HEK293 (cell line): ENCODE measurements at regions not wholly inside any gene's neighbourhood (a gene's known extent, or its start where the extent isn't known, plus 50 kb on each side); places are given as distances from the start of the nearest gene placed in this dataset.

Experiments
- CTCF ChIA-PET: fragments of 350-600 bp; formaldehyde crosslinking; extraction: SDS; loops from one replicate; lab custom pipeline; 2021; ENCODE audit warnings: antibody characterized with exemption; lab: Yijun Ruan, JAX
- POLR2A ChIA-PET: fragments of 300-600 bp; formaldehyde crosslinking; extraction: SDS; loops from one replicate; lab custom pipeline; 2020; ENCODE audit warnings: antibody characterized with exemption, inconsistent platforms; lab: Yijun Ruan, JAX
- H3K27ac ChIP-seq: fragments of 200-500 bp; sonication (Bioruptor generic); 2 replicates; pipeline ENCODE4 v1.5.1; 2014; ENCODE audit warnings: low read depth, low read length, control low read depth, inconsistent platforms; ENCODE audit errors: extremely low read depth
- H3K36me3 ChIP-seq, 2 experiments: fragments of 200-500 bp in 1 of 2; sonication (Bioruptor generic) in 1 of 2; 1 replicate in 1 of 2; 2 replicates in 1 of 2; pipeline ENCODE4 v1.5.1; 2014 to 2017; ENCODE audit warnings: inconsistent platforms in 2 of 2, low read length in 2 of 2; ENCODE audit not compliant: control insufficient read depth in 2 of 2, insufficient read depth in 1 of 2
- H3K4me1 ChIP-seq: fragments of 200-500 bp; sonication (Bioruptor generic); 2 replicates; pipeline ENCODE4 v1.5.1; 2014; ENCODE audit warnings: mild to moderate bottlenecking, low read length, inconsistent platforms; ENCODE audit not compliant: control insufficient read depth, insufficient read depth
- H3K4me3 ChIP-seq: 2 replicates; pipeline ENCODE4 v1.5.1; 2011; ENCODE audit warnings: low read depth, mild to moderate bottlenecking, control low read depth, low read length, moderate library complexity
- H3K9me3 ChIP-seq: fragments of 200-500 bp; sonication (Bioruptor generic); 2 replicates; pipeline ENCODE4 v1.5.1; 2014; ENCODE audit warnings: low read depth, low read length, inconsistent platforms; ENCODE audit not compliant: control insufficient read depth, insufficient read depth
- EGR2 ChIP-seq: fragments of 450-650 bp; formaldehyde crosslinking; IDR thresholded peaks from 2 replicates; pipeline ENCODE4 v1.5.1; 2016; ENCODE audit warnings: low read depth, missing biosample characterization, missing genetic modification characterization
- HOXC10 ChIP-seq: sonication (generic); formaldehyde crosslinking; IDR thresholded peaks from 2 replicates; pipeline ENCODE4 v1.8.1; 2023; ENCODE audit warnings: mild to moderate bottlenecking, missing genetic modification reagents
- KLF10 ChIP-seq: fragments of 450-650 bp; IDR thresholded peaks from 2 replicates; pipeline ENCODE4 v1.5.1; 2018; ENCODE audit warnings: missing biosample characterization, mild to moderate bottlenecking, missing genetic modification characterization
- OVOL3 ChIP-seq: fragments of 450-650 bp; formaldehyde crosslinking; IDR thresholded peaks from 2 replicates; pipeline ENCODE4 v1.5.1; 2016; ENCODE audit warnings: missing biosample characterization, missing genetic modification characterization
- PRDM1 ChIP-seq: fragments of 450-650 bp; formaldehyde crosslinking; IDR thresholded peaks from 2 replicates; pipeline ENCODE4; 2016; ENCODE audit warnings: missing biosample characterization, missing genetic modification characterization
- SALL2 ChIP-seq: fragments of 450-650 bp; formaldehyde crosslinking; IDR thresholded peaks from 2 replicates; pipeline ENCODE4 v1.5.0; 2017; ENCODE audit warnings: missing biosample characterization, mild to moderate bottlenecking, missing genetic modification characterization, borderline replicate concordance
- SCRT1 ChIP-seq: fragments of 450-650 bp; formaldehyde crosslinking; IDR thresholded peaks from 2 replicates; pipeline ENCODE4 v1.5.1; 2016; ENCODE audit warnings: missing biosample characterization, missing genetic modification characterization, borderline replicate concordance
- SP7 ChIP-seq: fragments of 450-650 bp; formaldehyde crosslinking; IDR thresholded peaks from 2 replicates; pipeline ENCODE4 v1.5.1; 2016; ENCODE audit warnings: missing biosample characterization, missing genetic modification characterization
- YY1 ChIP-seq: fragments of 450-650 bp; formaldehyde crosslinking; IDR thresholded peaks from 2 replicates; pipeline ENCODE4 v1.5.1; 2018; ENCODE audit warnings: missing biosample characterization, missing genetic modification characterization
- ZBTB17 ChIP-seq: fragments of 450-650 bp; formaldehyde crosslinking; IDR thresholded peaks from 2 replicates; pipeline ENCODE4 v1.5.1; 2016; ENCODE audit warnings: missing biosample characterization, missing genetic modification characterization
- ZFHX2 ChIP-seq: fragments of 450-650 bp; formaldehyde crosslinking; conservative IDR thresholded peaks from 2 replicates; pipeline ENCODE4 v1.5.1; 2016; ENCODE audit warnings: missing biosample characterization, missing genetic modification characterization
- ZNF214 ChIP-seq: fragments of 450-650 bp; formaldehyde crosslinking; IDR thresholded peaks from 2 replicates; pipeline ENCODE4 v1.5.1; 2017; ENCODE audit warnings: missing biosample characterization, mild to moderate bottlenecking, missing genetic modification characterization, borderline replicate concordance
- ZNF24 ChIP-seq: fragments of 450-650 bp; formaldehyde crosslinking; IDR thresholded peaks from 2 replicates; pipeline ENCODE4 v1.5.1; 2016; ENCODE audit warnings: missing biosample characterization, missing genetic modification characterization
- ZNF324 ChIP-seq: fragments of 450-650 bp; formaldehyde crosslinking; IDR thresholded peaks from 2 replicates; pipeline ENCODE4 v1.5.1; 2016; ENCODE audit warnings: missing biosample characterization, missing genetic modification characterization
- ZNF341 ChIP-seq: fragments of 450-650 bp; formaldehyde crosslinking; IDR thresholded peaks from 2 replicates; pipeline ENCODE4; 2016; ENCODE audit warnings: low read depth, missing biosample characterization, missing genetic modification characterization
- ZNF350 ChIP-seq: fragments of 450-650 bp; formaldehyde crosslinking; IDR thresholded peaks from 2 replicates; pipeline ENCODE4 v1.5.0; 2017; ENCODE audit warnings: missing biosample characterization, mild to moderate bottlenecking, missing genetic modification characterization
- ZNF391 ChIP-seq: fragments of 450-650 bp; formaldehyde crosslinking; IDR thresholded peaks from 2 replicates; pipeline ENCODE4 v1.5.1; 2016; ENCODE audit warnings: low read depth, missing biosample characterization, missing genetic modification characterization, borderline replicate concordance
- ZNF426 ChIP-seq: fragments of 450-650 bp; formaldehyde crosslinking; IDR thresholded peaks from 2 replicates; pipeline ENCODE4 v1.5.1; 2017; ENCODE audit warnings: missing biosample characterization, missing genetic modification characterization, mild to moderate bottlenecking, inconsistent platforms, moderate library complexity
- ZNF529 ChIP-seq: fragments of 450-650 bp; formaldehyde crosslinking; IDR thresholded peaks from 2 replicates; pipeline ENCODE4 v1.5.1; 2017; ENCODE audit warnings: missing genetic modification characterization, missing biosample characterization; ENCODE audit not compliant: insufficient replicate concordance
- ZNF544 ChIP-seq: fragments of 450-650 bp; formaldehyde crosslinking; IDR thresholded peaks from 2 replicates; pipeline ENCODE4 v1.5.0; 2017; ENCODE audit warnings: missing biosample characterization, missing genetic modification characterization
- ZNF558 ChIP-seq: fragments of 450-650 bp; formaldehyde crosslinking; IDR thresholded peaks from 2 replicates; pipeline ENCODE4 v1.5.1; 2016; ENCODE audit warnings: missing biosample characterization, missing genetic modification characterization
- ZNF571 ChIP-seq: fragments of 450-650 bp; formaldehyde crosslinking; IDR thresholded peaks from 2 replicates; pipeline ENCODE4 v1.5.0; 2017; ENCODE audit warnings: missing biosample characterization, missing genetic modification characterization
- ZNF610 ChIP-seq: fragments of 450-650 bp; formaldehyde crosslinking; IDR thresholded peaks from 2 replicates; pipeline ENCODE4 v1.5.1; 2016; ENCODE audit warnings: missing biosample characterization, missing genetic modification characterization, borderline replicate concordance
- ZNF660 ChIP-seq: fragments of 450-650 bp; IDR thresholded peaks from 2 replicates; pipeline ENCODE4 v1.5.1; 2018; ENCODE audit warnings: missing biosample characterization, mild to moderate bottlenecking, missing genetic modification characterization
- ZNF670 ChIP-seq: fragments of 450-650 bp; formaldehyde crosslinking; IDR thresholded peaks from 2 replicates; pipeline ENCODE4 v1.5.1; 2016; ENCODE audit warnings: missing biosample characterization, missing genetic modification characterization, low read depth
- TF ChIP-seq, protein P1 (sequence below): fragments of 450-650 bp; formaldehyde crosslinking; optimal IDR thresholded peaks from 2 replicates; pipeline ENCODE3; 2016; ENCODE audit warnings: missing biosample characterization, mild to moderate bottlenecking, missing genetic modification characterization
- TF ChIP-seq, protein P2 (sequence below): fragments of 450-650 bp; formaldehyde crosslinking; IDR thresholded peaks from 2 replicates; pipeline ENCODE4 v1.5.1; 2017; ENCODE audit warnings: missing biosample characterization, missing genetic modification characterization
- TF ChIP-seq, protein P3 (sequence below): fragments of 450-650 bp; formaldehyde crosslinking; IDR thresholded peaks from 2 replicates; pipeline ENCODE4 v1.5.1; 2016; ENCODE audit warnings: missing biosample characterization, missing genetic modification characterization
- TF ChIP-seq, protein P4 (sequence below): fragments of 450-650 bp; formaldehyde crosslinking; IDR thresholded peaks from 2 replicates; pipeline ENCODE4 v1.5.1; 2016; ENCODE audit warnings: missing biosample characterization, missing genetic modification characterization

- Histone ChIP-seq H3K9me3 (no peaks in the 10 kb centered on the region), H3K36me3 (no peaks in the 10 kb centered on the region), H3K4me3 (no peak overlapping the region), H3K4me1 (no peaks in the 10 kb centered on the region), H3K27ac (no peak overlapping the region)
- TF ChIP-seq, protein P1, sequence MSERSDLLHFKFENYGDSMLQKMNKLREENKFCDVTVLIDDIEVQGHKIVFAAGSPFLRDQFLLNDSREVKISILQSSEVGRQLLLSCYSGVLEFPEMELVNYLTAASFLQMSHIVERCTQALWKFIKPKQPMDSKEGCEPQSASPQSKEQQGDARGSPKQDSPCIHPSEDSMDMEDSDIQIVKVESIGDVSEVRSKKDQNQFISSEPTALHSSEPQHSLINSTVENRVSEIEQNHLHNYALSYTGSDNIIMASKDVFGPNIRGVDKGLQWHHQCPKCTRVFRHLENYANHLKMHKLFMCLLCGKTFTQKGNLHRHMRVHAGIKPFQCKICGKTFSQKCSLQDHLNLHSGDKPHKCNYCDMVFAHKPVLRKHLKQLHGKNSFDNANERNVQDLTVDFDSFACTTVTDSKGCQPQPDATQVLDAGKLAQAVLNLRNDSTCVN = no peak
- TF ChIP-seq ZNF558 (tag by site-specific recombination) = no peak
- TF ChIP-seq PRDM1 = no peak
- no peak for TF ChIP-seq ZBTB17 (tag by site-specific recombination)
- TF ChIP-seq ZNF350 (tag by site-specific recombination) = no peak
- no peak for TF ChIP-seq ZNF341 (tag by site-specific recombination)
- TF ChIP-seq SALL2 (tag by site-specific recombination) = no peak
- TF ChIP-seq KLF10 (tag by site-specific recombination) = no peak
- no peak for TF ChIP-seq OVOL3 (tag by site-specific recombination)
- no peak for TF ChIP-seq ZNF660 (tag by site-specific recombination)
- no peak for TF ChIP-seq ZNF24
- TF ChIP-seq ZNF391 (tag by site-specific recombination) = no peak
- no peak for TF ChIP-seq HOXC10 (CRISPR knock-in tag)
- TF ChIP-seq, protein P2, sequence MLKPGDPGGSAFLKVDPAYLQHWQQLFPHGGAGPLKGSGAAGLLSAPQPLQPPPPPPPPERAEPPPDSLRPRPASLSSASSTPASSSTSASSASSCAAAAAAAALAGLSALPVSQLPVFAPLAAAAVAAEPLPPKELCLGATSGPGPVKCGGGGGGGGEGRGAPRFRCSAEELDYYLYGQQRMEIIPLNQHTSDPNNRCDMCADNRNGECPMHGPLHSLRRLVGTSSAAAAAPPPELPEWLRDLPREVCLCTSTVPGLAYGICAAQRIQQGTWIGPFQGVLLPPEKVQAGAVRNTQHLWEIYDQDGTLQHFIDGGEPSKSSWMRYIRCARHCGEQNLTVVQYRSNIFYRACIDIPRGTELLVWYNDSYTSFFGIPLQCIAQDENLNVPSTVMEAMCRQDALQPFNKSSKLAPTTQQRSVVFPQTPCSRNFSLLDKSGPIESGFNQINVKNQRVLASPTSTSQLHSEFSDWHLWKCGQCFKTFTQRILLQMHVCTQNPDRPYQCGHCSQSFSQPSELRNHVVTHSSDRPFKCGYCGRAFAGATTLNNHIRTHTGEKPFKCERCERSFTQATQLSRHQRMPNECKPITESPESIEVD = no peak
- TF ChIP-seq, protein P3, sequence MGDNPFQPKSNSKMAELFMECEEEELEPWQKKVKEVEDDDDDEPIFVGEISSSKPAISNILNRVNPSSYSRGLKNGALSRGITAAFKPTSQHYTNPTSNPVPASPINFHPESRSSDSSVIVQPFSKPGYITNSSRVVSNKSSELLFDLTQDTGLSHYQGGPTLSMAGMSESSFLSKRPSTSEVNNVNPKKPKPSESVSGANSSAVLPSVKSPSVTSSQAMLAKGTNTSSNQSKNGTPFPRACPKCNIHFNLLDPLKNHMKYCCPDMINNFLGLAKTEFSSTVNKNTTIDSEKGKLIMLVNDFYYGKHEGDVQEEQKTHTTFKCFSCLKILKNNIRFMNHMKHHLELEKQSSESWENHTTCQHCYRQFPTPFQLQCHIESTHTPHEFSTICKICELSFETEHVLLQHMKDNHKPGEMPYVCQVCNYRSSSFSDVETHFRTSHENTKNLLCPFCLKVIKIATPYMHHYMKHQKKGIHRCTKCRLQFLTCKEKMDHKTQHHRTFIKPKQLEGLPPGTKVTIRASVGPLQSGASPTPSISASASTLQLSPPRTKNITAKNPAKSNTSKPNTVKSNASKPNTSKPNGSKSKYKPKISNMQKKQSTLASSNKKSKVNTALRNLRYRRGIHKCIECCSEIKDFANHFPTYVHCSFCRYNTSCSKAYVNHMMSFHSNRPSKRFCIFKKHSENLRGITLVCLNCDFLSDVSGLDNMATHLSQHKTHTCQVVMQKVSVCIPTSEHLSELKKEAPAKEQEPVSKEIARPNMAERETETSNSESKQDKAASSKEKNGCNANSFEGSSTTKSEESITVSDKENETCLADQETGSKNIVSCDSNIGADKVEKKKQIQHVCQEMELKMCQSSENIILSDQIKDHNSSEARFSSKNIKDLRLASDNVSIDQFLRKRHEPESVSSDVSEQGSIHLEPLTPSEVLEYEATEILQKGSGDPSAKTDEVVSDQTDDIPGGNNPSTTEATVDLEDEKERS (tag by site-specific recombination) = no peak
- TF ChIP-seq ZNF544 (tag by site-specific recombination) = no peak
- no peak for TF ChIP-seq ZNF529 (tag by site-specific recombination)
- TF ChIP-seq ZNF426 (tag by site-specific recombination) = no peak
- TF ChIP-seq ZNF214 (tag by site-specific recombination) = no peak
- no peak for TF ChIP-seq SP7 (tag by site-specific recombination)
- ChIA-PET CTCF (interaction anchor here (0.6 to 2.7 kb wide), 32 partner anchors 8 to 320 kb away, joined by 3 to 34 read pairs (median 4); partner anchors contain the start of gene TSC22D2), POLR2A (interaction anchor here (0.8 to 1.2 kb wide), 2 partner anchors 169 to 170 kb away, joined by 3 to 4 read pairs; no protein-coding TSS in a partner anchor)
Observed at GRCh38 chr3:150239766-150240165, 168.3 kb upstream of the TSC22D2 start.

- H3K27ac ChIP-seq = no peak overlapping the region
- no peak for TF ChIP-seq ZNF670 (tag by site-specific recombination)
- TF ChIP-seq PRDM1 = peak; percentile 81
- peak; percentile 66 for TF ChIP-seq EGR2
- no peak for TF ChIP-seq ZNF571 (tag by site-specific recombination)
- TF ChIP-seq YY1 (tag by site-specific recombination) = no peak
- no peak for TF ChIP-seq SCRT1 (tag by site-specific recombination)
- 0 out of 2 replicates have a peak, but pooled peaks have one; percentile 32 for TF ChIP-seq ZNF610 (tag by site-specific recombination)
- TF ChIP-seq ZNF324 (tag by site-specific recombination) = no peak
- peak; percentile 72 for TF ChIP-seq ZFHX2 (tag by site-specific recombination)
- TF ChIP-seq, protein P4, sequence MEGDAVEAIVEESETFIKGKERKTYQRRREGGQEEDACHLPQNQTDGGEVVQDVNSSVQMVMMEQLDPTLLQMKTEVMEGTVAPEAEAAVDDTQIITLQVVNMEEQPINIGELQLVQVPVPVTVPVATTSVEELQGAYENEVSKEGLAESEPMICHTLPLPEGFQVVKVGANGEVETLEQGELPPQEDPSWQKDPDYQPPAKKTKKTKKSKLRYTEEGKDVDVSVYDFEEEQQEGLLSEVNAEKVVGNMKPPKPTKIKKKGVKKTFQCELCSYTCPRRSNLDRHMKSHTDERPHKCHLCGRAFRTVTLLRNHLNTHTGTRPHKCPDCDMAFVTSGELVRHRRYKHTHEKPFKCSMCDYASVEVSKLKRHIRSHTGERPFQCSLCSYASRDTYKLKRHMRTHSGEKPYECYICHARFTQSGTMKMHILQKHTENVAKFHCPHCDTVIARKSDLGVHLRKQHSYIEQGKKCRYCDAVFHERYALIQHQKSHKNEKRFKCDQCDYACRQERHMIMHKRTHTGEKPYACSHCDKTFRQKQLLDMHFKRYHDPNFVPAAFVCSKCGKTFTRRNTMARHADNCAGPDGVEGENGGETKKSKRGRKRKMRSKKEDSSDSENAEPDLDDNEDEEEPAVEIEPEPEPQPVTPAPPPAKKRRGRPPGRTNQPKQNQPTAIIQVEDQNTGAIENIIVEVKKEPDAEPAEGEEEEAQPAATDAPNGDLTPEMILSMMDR = peak; percentile 27; the same call in 1 of the 2 replicates
Observed at GRCh38 chr3:150238995-150239619, 169.0 kb upstream of the TSC22D2 start.

More at GRCh38 chr3:150238995-150239619, 169.0 kb upstream of the TSC22D2 start:
- ChIA-PET POLR2A (interaction anchor here (1.2 kb wide), 1 partner anchor 170 kb away, joined by 4 read pairs; no protein-coding TSS in a partner anchor), CTCF (interaction anchor here (0.6 to 2.7 kb wide), 34 partner anchors 9 to 270 kb away, joined by 3 to 34 read pairs (median 4); partner anchors contain the start of gene TSC22D2)
- no peaks in the 10 kb centered on the region for H3K9me3 ChIP-seq
- H3K36me3 ChIP-seq = no peaks in the 10 kb centered on the region
- H3K4me3 ChIP-seq = no peak overlapping the region
- no peaks in the 10 kb centered on the region for H3K4me1 ChIP-seq
